ENCODE measurements at regions not wholly inside any gene's neighbourhood (a gene's known extent, or its start where the extent isn't known, plus 50 kb on each side); places are given as distances from the start of the nearest gene placed in this dataset.
A peak's percentile ranks its signal among the peaks of the same experiment; 100 is the strongest.

DNA sequence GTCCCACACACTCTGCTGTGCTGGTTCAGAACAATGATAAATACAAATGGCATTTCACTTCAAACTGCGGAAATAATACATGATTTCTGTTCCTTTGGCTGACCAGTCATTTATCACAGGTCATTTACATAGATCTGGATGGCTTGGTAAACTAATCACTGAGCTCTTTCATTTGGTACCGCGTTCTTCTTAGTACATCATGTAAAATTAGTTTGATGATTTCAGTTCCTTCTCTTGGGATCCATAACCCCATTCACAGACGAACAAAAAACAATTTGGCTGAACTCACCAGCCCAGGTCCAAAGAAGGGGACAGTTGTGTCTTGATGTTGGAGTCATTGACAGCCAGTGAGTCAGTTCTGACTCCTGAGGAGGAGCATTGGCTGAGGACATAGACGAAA lies 689.8 kb downstream of the INHBA start:
- CTCF ChIA-PET: no interaction called here
- Mint-ChIP-seq H3K27me3 (no peaks in the 10 kb centered on the region), H3K27ac (no peak overlapping the region), H3K4me1 (ENCODE audit: low read depth) (no peaks in the 10 kb centered on the region), H3K4me3 (no peak overlapping the region), H3K9me3 (peaks cover 4% of the 10 kb centered on the region), H3K36me3 (no peaks in the 10 kb centered on the region)
- intact Hi-C loops (cut with micrococcal nuclease): no loop called here
- DNase-seq: no peak
- POLR2A ChIA-PET: no interaction called here

DNA sequence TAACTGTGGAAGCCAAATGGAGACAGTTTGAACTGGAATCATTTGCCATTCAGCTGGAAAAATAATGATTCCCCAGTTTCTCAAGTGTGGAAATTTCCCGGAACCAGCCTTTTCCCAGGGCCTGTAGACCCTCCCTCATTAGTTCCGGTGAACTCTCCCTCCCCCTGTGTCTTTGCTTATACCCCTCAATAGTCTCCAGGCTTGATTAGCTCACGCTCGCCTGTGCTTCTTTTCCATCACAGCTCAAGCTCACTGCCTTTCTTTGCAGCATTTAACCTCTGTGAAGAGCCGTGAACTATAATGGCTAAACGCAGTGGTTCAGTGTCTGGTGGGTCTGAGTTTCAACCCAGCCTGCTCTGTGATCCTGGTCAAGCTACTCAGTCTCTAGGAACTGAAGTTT lies 690.8 kb downstream of the INHBA start:
- Mint-ChIP-seq H3K4me3 (no peak overlapping the region), H3K27ac (no peak overlapping the region), H3K27me3 (no peaks in the 10 kb centered on the region), H3K4me1 (ENCODE audit: low read depth) (no peaks in the 10 kb centered on the region), H3K36me3 (no peaks in the 10 kb centered on the region), H3K9me3 (peaks cover 5% of the 10 kb centered on the region)
- intact Hi-C loops (cut with micrococcal nuclease): no loop called here
- CTCF ChIA-PET: interaction anchor here (2.0 kb wide), 1 partner anchor 9 kb away, joined by 8 read pairs; no protein-coding TSS in a partner anchor
- POLR2A ChIA-PET: no interaction called here
- DNase-seq: no peak

DNA sequence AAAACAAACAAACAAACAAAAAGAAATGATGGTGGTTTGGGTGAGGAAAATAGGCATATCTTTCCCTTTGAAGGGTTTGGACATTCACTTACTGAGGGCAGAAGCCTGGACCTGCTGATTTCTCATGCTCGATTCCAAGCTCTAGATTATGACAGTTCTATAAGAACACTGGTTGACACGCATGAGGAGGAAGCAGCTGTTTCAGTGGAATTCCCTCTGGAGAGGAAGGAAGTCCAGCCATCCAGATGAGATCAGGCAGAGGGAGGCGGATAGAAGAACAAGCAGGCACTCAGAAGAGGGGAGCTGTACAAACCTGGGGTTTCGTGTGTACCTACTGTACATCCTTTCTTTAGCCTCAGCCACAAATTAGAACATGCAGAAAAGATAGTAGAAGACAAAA lies 691.9 kb downstream of the INHBA start:
- Mint-ChIP-seq H3K36me3 (no peaks in the 10 kb centered on the region), H3K9me3 (peaks cover 7% of the 10 kb centered on the region), H3K4me1 (ENCODE audit: low read depth) (no peaks in the 10 kb centered on the region), H3K27me3 (no peaks in the 10 kb centered on the region), H3K27ac (no peak overlapping the region), H3K4me3 (no peak overlapping the region)
- ChIA-PET POLR2A (no interaction called here), CTCF (interaction anchor here (2.0 kb wide), 1 partner anchor 8 kb away, joined by 8 read pairs; no protein-coding TSS in a partner anchor)
- no peak for DNase-seq
- intact Hi-C loops (cut with micrococcal nuclease): no loop called here

DNA sequence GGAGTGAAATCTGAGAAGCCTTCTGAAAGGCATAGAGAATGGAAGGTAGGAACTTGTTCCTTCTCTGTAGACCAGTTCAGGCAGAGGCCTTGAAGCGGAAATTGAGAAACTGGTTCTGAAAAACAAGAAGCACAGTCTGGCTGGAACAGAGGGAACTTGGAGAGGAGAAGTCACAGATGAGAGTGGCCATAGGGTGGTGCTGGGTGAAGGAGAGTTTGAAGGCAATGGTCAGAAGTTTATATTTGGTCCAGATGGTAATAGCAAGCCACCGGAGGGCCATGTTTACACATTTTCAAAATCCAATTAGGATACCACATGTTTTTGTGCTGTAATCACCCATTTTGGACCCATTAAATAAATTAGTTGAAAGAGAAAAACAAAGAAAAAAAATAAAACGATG lies 692.5 kb downstream of the INHBA start:
- no peak overlapping the region for H3K4me3 Mint-ChIP-seq
- no peaks in the 10 kb centered on the region for H3K4me1 Mint-ChIP-seq (ENCODE audit: low read depth)
- H3K36me3 Mint-ChIP-seq: no peaks in the 10 kb centered on the region
- ChIA-PET CTCF (no interaction called here), POLR2A (no interaction called here)
- peaks cover 7% of the 10 kb centered on the region for H3K9me3 Mint-ChIP-seq
- H3K27ac Mint-ChIP-seq: no peak overlapping the region
- no peaks in the 10 kb centered on the region for H3K27me3 Mint-ChIP-seq
- DNase-seq: no peak
- intact Hi-C loops (cut with micrococcal nuclease): no loop called here

DNA sequence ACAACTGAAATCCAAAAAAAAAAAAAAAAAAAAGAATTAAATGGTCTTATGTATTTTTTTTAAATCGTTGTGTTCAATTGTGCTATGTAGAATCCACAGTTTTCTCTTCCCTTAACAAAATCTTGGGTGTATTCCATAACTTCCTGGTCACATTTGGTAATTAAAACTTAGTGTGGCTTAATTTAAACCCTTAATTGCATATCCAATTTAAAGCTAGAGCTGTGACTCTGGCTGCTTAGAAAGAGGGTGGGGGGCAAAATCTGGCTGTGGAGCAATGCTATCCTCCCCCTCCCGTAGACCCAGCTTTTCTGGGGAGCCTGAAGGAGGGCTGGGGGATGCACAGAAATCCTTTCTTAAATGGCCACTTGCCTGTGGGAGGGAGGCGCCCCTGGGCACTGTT lies 695.1 kb downstream of the INHBA start:
- POLR2A ChIA-PET: no interaction called here
- Mint-ChIP-seq H3K4me3 (no peak overlapping the region), H3K36me3 (no peaks in the 10 kb centered on the region), H3K27me3 (no peaks in the 10 kb centered on the region), H3K4me1 (ENCODE audit: low read depth) (no peaks in the 10 kb centered on the region), H3K27ac (no peak overlapping the region), H3K9me3 (peaks cover 9% of the 10 kb centered on the region)
- intact Hi-C loops (cut with micrococcal nuclease): no loop called here
- CTCF ChIA-PET: no interaction called here
- DNase-seq: no peak

DNA sequence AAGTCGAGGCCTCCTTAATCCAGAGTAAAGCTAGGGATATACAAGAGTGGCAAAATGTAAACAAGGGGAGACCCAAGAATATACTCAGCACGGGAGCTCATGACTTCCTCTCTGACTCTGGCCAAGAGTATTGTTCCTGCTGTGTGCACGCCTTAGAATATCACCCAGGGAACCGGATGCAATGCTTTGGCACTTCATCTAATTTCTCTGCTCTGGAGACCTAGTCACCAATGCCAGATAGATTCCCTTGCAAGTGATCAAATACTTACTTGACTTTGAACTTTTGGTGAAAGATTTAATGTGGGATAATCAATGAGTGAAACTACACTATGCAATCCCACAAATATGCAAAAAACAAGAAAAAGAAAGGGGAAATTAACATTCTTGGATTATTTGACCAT lies 695.5 kb downstream of the INHBA start:
- CTCF ChIA-PET: no interaction called here
- Mint-ChIP-seq H3K4me3 (no peak overlapping the region), H3K9me3 (peaks cover 9% of the 10 kb centered on the region), H3K36me3 (no peaks in the 10 kb centered on the region), H3K27ac (no peak overlapping the region), H3K4me1 (ENCODE audit: low read depth) (no peaks in the 10 kb centered on the region), H3K27me3 (no peaks in the 10 kb centered on the region)
- POLR2A ChIA-PET: no interaction called here
- intact Hi-C loops (cut with micrococcal nuclease): no loop called here
- DNase-seq: no peak

DNA sequence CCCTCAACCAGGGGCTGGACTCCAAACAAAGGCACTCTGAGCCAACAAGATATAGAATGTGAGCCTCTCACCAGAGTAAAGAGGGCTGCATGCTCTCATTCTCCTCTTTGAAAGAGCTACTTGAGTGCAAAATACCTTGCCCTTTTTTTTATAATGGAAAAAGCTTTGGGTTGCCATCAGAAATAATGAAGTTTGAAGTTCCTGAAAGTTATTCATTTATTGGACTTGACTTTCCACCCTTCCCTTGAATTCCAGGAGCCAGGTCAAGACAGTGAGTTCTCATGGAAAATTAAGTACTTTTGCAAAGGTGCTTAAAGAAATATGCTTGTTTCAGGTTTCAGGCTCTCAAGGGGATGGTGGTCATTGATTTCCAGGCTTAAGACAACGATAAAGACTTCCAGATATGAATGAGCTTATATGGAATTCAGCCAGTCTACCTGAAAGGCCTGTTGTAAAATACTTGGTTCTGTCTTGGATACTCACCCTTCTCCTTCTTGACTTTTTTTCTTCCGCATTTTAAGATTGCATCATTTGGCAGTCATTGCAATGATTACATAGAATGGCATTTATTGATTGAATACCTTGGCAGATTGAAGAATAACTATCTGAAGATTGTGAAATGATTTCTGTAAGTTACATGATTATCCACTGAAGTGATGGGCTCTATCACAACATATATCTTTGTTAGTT lies 696.4 kb downstream of the INHBA start:
- Mint-ChIP-seq H3K9me3 (peaks cover 7% of the 10 kb centered on the region), H3K27ac (no peak overlapping the region), H3K27me3 (no peaks in the 10 kb centered on the region), H3K4me3 (no peak overlapping the region), H3K36me3 (no peaks in the 10 kb centered on the region), H3K4me1 (ENCODE audit: low read depth) (no peaks in the 10 kb centered on the region)
- DNase-seq: no peak
- intact Hi-C loops (cut with micrococcal nuclease): no loop called here
- CTCF ChIA-PET: interaction anchor here (0.7 to 1.2 kb wide), 2 partner anchors 8 to 699 kb away, joined by 3 to 4 read pairs; no protein-coding TSS in a partner anchor
- POLR2A ChIA-PET: no interaction called here

DNA sequence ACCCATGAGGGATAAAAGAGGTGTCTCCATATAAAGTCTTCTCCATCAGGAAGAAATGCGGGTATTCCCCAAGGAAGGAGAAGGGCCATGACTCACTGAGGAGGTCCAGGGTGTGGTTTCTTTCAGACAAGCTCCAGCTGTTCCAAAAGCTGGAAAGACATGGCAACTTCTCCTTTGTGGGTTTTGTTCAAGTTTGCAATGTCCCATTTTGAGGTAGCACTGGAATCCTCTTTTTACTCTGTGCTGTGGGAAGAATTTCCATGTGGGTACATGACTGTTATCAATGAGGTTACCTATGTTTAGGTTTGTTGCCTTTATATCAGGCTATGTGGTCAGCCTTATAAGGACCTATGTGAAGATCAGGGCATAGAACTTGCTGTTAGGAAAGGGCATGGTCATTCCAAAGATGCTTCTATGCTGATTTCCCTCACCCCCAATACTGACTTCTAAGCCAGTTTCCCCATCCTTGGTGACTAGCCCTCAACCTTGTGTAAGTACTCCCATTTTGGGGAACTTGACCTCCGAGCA lies 697.5 kb downstream of the INHBA start:
- intact Hi-C loops (cut with micrococcal nuclease): no loop called here
- ChIA-PET POLR2A (no interaction called here), CTCF (interaction anchor here (0.6 kb wide), 1 partner anchor 21 kb away, joined by 3 read pairs; no protein-coding TSS in a partner anchor)
- Mint-ChIP-seq H3K4me3 (no peak overlapping the region), H3K27ac (no peak overlapping the region), H3K4me1 (ENCODE audit: low read depth) (no peaks in the 10 kb centered on the region), H3K27me3 (no peaks in the 10 kb centered on the region), H3K36me3 (no peaks in the 10 kb centered on the region), H3K9me3 (peaks cover 7% of the 10 kb centered on the region)
- DNase-seq: no peak

DNA sequence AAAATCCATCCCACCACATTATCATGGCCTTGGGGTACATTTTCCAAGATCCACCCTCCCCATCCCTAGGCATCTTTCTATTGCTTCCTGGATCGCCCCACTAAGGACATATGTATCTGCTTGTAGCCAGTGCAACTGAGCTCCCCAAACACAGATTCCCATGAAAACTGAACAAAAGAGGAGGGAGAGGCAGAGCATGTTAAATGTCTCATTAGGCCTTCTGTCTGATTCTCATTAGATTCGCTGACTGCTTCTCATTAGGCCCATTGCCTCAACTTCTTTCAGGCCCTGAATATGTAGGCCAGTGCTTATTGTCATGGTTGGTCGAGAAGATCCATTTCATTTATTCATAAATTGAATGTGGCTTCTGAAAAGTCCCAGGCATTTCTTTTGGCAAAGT lies 698.9 kb downstream of the INHBA start:
- DNase-seq: no peak
- Mint-ChIP-seq H3K4me3 (no peak overlapping the region), H3K9me3 (peaks cover 7% of the 10 kb centered on the region), H3K36me3 (no peaks in the 10 kb centered on the region), H3K4me1 (ENCODE audit: low read depth) (no peaks in the 10 kb centered on the region), H3K27ac (no peak overlapping the region), H3K27me3 (no peaks in the 10 kb centered on the region)
- intact Hi-C loops (cut with micrococcal nuclease): loop anchor here (2.0 kb wide), 1 partner anchor 701 kb away; no protein-coding TSS in a partner anchor
- ChIA-PET CTCF (interaction anchor here (1.6 to 2.0 kb wide), 2 partner anchors 8 to 15 kb away, joined by 4 to 8 read pairs; no protein-coding TSS in a partner anchor), POLR2A (no interaction called here)

DNA sequence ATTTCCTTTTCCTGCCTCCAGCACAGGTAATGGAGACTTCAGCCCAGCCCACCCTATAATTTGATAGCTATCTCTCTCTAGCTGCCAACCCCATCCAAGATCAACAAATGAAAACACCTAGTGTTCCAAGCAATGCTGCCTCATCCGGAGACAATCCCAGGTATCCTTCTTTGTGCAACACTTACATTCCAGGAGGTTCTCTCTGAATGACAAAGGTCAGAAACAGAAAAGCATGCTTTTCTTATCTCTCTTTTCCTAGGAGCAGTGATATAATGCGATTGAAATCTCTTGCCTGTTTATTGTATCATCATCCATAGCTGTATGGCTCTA lies 699.3 kb downstream of the INHBA start:
- Mint-ChIP-seq H3K27ac (no peak overlapping the region), H3K27me3 (no peaks in the 10 kb centered on the region), H3K4me1 (ENCODE audit: low read depth) (no peaks in the 10 kb centered on the region), H3K4me3 (no peak overlapping the region), H3K9me3 (peaks cover 10% of the 10 kb centered on the region), H3K36me3 (no peaks in the 10 kb centered on the region)
- CTCF ChIA-PET: interaction anchor here (0.5 to 2.0 kb wide), 3 partner anchors 8 to 608 kb away, joined by 4 to 8 read pairs (median 6); no protein-coding TSS in a partner anchor
- intact Hi-C loops (cut with micrococcal nuclease): loop anchor here (2.0 kb wide), 1 partner anchor 701 kb away; no protein-coding TSS in a partner anchor
- DNase-seq: no peak
- POLR2A ChIA-PET: no interaction called here

DNA sequence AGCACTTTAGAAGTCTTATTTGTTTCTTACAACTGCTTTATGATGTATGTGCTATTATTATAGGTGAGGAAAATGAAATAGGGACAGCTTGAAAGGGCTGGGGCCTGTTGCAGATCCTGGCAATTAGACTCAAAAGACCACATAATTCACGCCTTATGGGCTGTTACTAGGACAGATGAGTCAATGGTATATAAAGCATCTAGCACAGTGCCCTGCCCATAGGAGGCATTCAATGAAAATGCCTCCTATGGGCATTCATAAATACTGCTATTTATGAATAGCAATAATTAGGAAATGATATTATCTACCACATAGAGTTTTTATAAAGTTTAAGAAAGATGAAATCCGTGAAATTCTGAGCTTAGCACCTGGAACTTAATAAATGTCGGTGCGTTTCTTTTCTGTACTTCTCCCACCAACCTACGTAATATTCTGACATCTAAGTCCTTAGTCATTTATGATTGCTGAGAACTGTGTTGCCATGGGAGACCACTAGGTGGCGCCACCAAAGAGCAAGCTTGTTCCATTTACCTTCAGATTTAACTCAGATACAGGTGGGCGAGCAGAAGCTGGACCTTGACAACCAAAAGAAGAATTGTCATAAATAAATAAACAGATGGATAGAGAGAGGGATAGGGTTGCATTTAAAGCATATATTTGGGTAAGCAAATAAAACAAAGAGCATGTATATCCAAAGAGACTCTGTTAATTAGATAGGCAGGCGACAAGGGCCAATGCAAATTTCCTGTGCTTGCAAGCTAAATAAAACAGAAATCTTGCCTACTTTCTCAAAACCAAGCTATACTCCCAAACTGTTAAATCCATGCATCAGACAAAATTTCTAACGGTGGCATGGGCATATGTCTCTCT lies 699.9 kb downstream of the INHBA start:
- intact Hi-C loops (cut with micrococcal nuclease): loop anchor here (2.0 kb wide), 1 partner anchor 702 kb away; no protein-coding TSS in a partner anchor
- no peak overlapping the region for H3K4me3 Mint-ChIP-seq
- peak; percentile 38 for DNase-seq
- H3K36me3 Mint-ChIP-seq: no peaks in the 10 kb centered on the region
- peaks cover 10% of the 10 kb centered on the region for H3K9me3 Mint-ChIP-seq
- ChIA-PET POLR2A (no interaction called here), CTCF (interaction anchor here (0.5 to 2.0 kb wide), 3 partner anchors 9 to 608 kb away, joined by 4 to 8 read pairs (median 6); no protein-coding TSS in a partner anchor)
- no peaks in the 10 kb centered on the region for H3K4me1 Mint-ChIP-seq (ENCODE audit: low read depth)
- no peaks in the 10 kb centered on the region for H3K27me3 Mint-ChIP-seq
- no peak overlapping the region for H3K27ac Mint-ChIP-seq

DNA sequence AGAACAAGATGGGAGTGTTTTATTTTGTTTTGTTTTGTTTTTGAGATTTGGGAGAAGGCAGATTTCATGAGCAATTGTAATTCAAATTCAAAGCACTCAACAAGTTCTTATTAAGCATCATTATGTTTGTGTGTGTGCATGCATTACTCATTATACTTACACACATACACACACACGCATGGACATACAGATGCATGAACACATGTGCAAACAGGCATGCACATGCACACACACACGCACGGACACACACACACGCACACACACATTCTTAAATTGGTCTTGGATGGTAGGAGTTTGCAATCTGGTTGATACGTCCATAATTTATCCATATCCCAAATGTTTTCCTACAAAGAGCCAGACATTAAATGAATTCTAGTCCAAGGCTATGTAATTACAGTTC lies 702.8 kb downstream of the INHBA start:
- H3K27me3 Mint-ChIP-seq: no peaks in the 10 kb centered on the region

More for the DNA sequence above, 702.8 kb downstream of the INHBA start:
- ChIA-PET POLR2A (no interaction called here), CTCF (no interaction called here)
- Mint-ChIP-seq H3K4me3 (no peak overlapping the region), H3K27ac (no peak overlapping the region), H3K9me3 (peaks cover 5% of the 10 kb centered on the region), H3K36me3 (no peaks in the 10 kb centered on the region), H3K4me1 (ENCODE audit: low read depth) (no peaks in the 10 kb centered on the region)
- intact Hi-C loops (cut with micrococcal nuclease): no loop called here
- no peak for DNase-seq

Data from activated CD4-positive, alpha-beta memory T cell treated with anti-CD3 and anti-CD28 coated beads for 36 hours (primary cell).